Lower leg skin (tissue), 3 donors: ENCODE measurements at regions not wholly inside any gene's neighbourhood (a gene's known extent, or its start where the extent isn't known, plus 50 kb on each side); places are given as distances from the start of the nearest gene placed in this dataset.

Source experiments
- CTCF ChIP-seq, 3 donors: fragments of 450-650 bp; IDR thresholded peaks; one replicate each; pipeline ENCODE4 v1.5.1; 2016; ENCODE audit warnings: antibody characterized with exemption in 3 of 3, mild to moderate bottlenecking in 3 of 3, moderate library complexity in 2 of 3
- POLR2A ChIP-seq, 2 donors: fragments of 450-650 bp; IDR thresholded peaks; one replicate each; pipeline ENCODE4 v1.6.1; 2016 to 2017; ENCODE audit warnings: antibody characterized with exemption in 2 of 2, mild to moderate bottlenecking in 1 of 2, moderate library complexity in 1 of 2

GRCh38 chr6:12505486-12505885 is 211.1 kb upstream of the PHACTR1 start:
- TF ChIP-seq POLR2A (IDR thresholded peaks at IDR 0.05), result no peak
- TF ChIP-seq CTCF (IDR thresholded peaks at IDR 0.05), result no peak
